Suprapubic skin (tissue), 3 donors: ENCODE measurements at regions not wholly inside any gene's neighbourhood (a gene's known extent, or its start where the extent isn't known, plus 50 kb on each side); places are given as distances from the start of the nearest gene placed in this dataset.

Source experiments
- POLR2A ChIP-seq, 2 donors: fragments of 450-650 bp; IDR thresholded peaks; one replicate each; pipeline ENCODE4 v1.6.1; 2017; ENCODE audit warnings: antibody characterized with exemption in 2 of 2, mild to moderate bottlenecking in 2 of 2, moderate library complexity in 2 of 2
- TF ChIP-seq, protein P1 (sequence below), 2 donors: fragments of 200-600 bp in 1 of 2; fragments of 450-650 bp in 1 of 2; sonication (generic) in 1 of 2; IDR thresholded peaks; one replicate each; pipeline ENCODE4 v1.5.1; 2016 to 2019; ENCODE audit warnings: antibody characterized with exemption in 2 of 2, mild to moderate bottlenecking in 1 of 2, moderate library complexity in 1 of 2

DNA sequence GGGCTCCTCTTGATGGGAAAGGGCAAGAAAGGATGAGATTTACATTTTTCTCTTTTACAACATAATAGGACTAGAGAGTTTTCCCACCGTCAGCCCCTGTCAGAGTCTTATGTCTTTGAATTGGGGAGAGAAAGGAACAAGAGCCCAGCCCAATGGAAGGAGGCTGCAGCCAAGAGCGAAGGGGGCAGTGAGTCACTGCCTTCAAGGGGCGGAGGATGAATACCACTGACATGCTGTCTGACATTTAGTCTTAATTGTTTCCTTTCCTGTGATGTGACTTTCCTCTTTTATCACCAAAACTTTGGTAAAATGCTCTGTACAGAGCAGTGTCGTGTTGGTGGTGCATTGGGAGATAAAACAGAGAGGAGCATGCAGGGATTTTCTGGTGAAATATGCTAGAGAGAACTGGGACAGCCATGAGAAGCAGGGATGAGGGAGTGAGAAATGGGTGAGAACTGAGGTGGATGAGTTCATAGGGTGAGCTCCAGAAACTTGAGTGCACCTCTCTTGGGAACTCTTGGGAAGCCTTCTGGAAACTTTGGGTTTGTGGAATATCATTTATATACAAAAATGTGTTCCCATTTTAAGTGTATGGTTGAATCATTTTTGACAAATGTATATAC is 179.9 kb upstream of the FGGY start:
- TF ChIP-seq, protein P1, sequence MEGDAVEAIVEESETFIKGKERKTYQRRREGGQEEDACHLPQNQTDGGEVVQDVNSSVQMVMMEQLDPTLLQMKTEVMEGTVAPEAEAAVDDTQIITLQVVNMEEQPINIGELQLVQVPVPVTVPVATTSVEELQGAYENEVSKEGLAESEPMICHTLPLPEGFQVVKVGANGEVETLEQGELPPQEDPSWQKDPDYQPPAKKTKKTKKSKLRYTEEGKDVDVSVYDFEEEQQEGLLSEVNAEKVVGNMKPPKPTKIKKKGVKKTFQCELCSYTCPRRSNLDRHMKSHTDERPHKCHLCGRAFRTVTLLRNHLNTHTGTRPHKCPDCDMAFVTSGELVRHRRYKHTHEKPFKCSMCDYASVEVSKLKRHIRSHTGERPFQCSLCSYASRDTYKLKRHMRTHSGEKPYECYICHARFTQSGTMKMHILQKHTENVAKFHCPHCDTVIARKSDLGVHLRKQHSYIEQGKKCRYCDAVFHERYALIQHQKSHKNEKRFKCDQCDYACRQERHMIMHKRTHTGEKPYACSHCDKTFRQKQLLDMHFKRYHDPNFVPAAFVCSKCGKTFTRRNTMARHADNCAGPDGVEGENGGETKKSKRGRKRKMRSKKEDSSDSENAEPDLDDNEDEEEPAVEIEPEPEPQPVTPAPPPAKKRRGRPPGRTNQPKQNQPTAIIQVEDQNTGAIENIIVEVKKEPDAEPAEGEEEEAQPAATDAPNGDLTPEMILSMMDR (IDR thresholded peaks at IDR 0.05): no peak
- no peak for TF ChIP-seq POLR2A (IDR thresholded peaks at IDR 0.05)
